NCI-H2081 (cell line): ENCODE measurements at regions not wholly inside any gene's neighbourhood (a gene's known extent, or its start where the extent isn't known, plus 50 kb on each side); places are given as distances from the start of the nearest gene placed in this dataset.

Source experiments
- DNase-seq, 2 experiments: peaks; one replicate each; lab custom pipeline; 2025; lab: John Stamatoyannopoulos, UW

DNA sequence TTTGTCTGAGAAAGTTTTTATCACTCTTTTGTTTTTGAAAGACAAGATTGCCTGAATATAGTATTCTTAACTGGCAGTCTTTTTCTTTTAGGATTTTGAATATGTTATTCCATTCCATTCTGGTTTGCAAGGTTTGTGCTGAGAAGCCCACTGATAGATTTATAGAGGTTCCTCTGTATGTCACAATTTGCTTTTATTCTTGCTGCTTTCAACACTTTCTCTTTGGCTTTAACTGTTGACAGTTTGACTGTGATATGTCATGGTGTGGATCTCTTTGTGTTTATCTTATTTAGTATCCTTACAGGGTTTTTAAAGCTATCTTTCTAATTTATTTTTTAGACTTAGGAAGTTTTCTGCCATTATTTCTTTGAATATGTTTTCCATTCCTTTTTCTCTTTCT is 331.2 kb upstream of the ATP11B start:
- no peak for DNase-seq

DNA sequence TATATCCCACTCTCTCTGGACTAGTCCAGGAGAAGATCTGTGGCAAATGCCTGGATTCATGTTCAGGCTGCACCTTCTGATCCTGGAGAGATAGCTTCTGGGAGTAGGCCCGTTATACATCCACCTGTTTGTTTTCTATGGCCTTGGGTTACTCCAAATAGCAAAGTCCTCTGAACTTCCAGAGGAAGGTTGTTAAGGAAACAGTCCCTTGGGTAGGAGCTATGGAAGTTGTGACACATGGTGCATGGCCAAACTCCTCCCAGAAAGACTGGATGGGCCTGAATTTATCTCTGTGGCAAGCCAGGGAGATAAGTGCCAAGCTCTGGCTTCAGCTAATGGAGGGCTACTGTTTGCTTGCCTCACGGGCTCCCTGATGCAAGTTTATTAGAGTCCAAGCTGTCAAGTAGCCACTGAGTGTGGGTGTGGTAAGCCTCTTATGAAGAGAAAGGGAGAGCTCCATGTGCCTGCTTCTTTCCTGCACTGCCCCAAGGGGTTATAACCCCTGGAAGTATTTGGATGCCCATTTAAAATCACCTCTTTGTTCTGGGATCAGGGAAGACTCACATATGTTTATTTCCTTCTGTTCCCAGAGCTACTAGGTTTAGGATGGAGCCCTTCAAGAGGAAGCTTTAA is 328.7 kb upstream of the ATP11B start:
- no peak for DNase-seq

DNA sequence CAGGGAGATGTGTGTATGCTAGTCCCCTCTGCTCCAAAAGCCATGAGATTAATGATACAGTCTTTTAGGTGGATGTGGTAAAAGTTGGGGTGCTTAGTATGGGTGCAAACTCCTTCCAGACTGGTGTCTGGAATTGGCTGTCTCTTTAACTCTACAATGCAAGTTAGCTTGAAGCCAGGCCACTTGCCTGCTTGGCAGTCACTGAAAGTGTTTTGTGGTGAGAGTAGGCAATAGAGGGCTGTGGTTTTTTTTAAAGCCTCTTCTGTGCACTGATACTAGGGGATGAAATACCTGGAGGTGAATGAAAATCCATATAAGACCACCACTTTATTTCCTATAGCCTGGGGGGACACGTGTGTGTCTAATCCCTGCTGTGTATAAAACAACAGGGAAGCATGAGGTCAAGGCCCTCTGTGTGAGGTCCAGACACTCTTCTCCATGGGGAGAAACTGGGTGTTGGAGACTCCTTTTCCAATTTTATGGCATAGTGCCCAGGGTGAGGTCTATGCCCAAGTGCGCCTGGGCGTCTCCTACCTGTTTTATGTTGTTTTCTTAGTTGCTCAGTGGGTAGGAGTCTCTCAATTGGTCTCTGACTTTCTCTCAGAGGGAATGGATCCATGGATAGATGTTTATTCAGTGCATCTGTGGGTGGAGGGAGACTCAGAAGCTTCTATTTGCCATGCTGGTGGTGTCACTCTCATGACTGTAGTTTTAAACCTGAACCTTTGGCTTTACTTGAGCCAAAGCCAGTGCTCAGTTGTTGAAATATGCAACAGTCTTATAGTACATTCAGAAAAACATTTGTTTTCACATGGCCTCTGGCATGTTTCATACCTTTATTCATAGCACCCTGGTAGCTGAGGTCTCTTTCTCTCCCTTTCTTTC is 327.8 kb upstream of the ATP11B start:
- peak in 1 of 2 experiments; percentile 32 for DNase-seq

DNA sequence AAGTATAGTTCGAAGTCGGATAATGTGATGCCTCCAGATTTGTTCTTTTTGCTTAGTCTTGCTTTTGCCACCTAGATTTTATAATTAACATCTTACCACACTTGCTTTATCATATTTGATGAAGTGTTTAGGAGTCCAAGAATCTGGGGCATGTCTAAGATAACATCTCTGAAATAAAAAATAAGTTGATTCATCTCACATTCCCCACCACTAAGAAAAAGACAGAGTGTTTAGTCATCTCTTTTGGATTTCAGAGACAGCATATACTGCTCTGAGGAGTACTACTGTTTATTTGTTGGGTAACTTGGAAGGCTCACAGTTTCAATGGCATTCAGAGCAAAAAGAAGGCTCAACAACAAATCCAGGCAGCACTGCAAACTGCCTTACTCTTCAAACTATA is 324.2 kb upstream of the ATP11B start:
- DNase-seq, result no peak

DNA sequence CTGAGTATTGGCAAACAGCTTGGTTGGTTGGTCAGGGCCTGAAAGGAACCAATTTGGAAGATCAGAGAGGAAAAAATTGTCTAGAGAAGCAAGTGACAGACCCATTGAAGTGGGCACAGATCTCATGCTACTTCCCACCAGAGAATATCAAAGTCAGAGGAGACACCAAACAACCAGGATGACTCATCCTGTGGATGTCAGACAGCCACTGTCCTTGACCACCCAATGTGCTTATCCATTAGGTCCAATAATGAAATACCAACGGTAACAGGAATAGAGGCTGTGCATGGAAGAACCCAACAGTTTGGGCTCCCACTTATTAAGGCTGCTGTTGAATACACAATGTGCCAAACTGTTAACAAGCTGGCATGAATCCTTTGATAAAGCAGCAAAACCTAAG is 323.1 kb upstream of the ATP11B start:
- DNase-seq, result no peak

DNA sequence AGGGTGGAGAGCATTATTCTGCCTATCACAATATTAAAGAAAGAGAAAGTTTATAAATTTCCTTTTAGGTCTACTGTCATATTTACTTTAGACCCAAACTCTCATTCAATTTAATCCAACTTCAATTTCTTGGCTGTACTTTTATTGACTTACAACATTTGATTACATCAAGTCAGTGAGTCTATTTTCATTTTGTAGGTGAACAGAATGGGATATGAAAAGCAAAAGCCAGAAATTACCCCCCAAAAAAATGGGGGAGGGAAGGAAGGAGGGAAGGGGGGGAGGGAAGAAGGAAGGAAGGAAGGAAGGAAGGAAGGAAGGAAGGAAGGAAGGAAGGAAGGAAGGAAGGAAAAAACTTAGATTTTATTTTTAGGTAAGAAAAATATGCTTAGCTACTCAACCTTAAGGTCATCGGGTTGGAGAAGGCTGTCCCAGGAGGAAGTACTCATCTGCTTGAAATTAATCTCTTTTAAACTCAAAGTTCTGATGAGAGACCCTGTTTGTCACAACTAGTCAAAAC is 320.1 kb upstream of the ATP11B start:
- DNase-seq, result no peak

DNA sequence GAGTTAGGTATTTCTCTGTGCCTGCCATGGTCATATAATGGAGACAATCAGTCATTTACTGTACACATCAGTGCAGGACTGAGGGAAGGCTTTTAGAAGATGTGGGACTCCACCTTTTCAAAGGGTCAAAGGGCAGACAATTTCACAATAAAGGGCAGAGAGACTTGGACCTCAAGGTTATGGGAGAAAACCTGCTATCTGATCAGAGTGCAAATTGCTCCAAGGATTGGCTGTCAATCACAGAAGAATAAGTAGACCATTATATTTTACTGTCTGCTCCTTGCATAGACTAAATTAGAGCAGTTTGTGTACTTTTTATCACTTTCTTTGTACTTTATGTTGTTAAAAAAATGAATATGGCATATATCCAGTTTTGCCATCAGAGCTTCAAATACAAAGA is 314.9 kb upstream of the ATP11B start:
- DNase-seq, result no peak

DNA sequence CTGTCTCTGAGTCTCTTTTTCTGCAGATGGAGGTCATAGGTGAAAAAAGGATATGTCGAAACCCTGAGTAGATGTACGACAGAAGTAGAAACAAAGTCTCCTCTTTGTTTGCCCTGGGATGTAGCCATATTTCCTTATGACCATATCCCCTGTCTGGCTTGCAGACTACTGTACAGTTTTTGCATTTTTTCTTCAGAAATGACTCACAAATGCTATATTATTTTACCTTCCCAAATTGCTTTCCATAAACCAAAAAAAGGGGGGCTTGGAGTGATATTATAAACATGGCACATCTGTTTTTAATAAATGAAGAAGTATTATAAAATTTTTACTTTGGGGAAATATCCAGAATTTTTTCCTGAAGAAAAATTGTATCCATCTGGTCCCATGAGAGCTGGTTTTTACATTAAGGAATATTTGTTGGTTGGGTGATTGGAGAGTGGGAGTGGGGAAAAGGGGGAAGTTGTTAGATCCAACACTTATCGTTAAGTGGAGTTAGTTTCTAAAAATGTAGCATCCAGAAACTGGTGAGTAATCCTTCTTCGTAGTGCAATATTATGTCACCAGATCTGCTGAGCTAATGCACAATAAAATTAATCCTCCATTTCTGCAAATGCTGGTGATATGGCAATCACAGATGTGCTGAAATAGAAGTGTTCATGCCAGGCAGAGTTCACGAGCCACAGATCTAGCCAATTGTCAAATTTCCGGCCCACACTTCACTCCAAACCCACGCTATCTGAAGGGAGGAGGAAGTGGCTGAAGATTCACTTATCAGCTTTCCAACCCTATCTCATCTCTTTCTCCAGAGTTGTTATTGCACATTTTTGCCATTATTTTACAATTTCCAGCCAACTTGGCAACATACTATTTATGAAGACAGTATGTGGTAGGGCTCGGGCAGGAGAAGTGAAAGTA is 313.6 kb upstream of the ATP11B start:
- no peak for DNase-seq

DNA sequence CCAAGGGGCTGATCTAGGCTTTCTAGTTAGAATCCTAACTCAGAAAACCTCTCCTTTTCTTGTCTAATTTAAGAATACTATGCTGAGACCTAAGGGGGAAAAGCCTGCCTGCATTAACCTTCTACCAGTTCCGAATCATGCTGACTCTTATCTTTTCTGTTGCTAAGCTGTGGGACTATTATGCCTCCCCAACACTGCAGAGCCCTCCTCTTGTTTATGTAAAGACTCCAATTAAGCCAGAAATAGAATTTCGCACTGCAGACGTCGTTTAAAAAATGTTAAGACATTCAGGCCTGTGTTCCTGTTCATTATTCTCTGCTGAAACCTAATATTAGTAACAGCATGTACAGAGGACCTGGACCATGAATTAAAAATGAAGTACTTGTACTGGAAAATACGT is 310.6 kb upstream of the ATP11B start:
- DNase-seq, result peak; percentile 48 to 72

DNA sequence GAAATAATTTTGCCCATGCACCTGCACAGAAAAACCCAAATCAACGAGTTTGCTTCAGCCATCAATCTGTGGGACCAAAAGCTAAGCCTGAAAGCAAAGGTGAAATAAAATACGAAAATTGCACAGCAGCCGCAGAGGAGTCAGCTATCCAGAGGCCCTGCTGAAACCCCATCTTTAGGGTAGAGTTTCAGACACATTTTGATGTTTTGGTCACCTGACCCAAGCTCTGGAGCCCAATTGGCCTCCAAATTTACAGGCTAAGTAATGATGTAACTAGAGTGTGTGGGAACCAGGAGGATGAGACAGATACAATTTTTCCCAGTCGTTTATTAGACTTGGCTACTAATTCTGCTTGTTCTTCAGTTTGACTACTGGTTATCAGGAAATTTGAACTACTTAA is 308.6 kb upstream of the ATP11B start:
- peak in 1 of 2 experiments; percentile 53 for DNase-seq

DNA sequence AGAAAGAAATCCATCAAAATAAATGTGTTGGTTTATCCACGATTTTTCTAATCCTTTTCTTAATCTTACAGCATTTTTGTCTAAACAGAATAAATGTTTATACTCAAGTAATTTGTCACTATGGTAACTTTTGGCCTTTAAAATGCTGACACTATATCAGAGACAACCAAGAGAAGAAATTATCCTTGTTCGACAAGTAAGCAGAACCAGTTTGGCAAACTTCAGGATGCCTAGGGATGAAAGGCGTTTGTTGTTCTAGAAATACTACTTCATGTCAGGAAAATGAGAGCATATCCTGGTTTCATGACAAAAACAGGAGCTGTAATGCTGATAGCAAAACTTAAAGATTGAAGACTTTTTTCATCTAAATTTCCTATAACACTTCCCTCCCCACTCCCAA is 308.0 kb upstream of the ATP11B start:
- no peak for DNase-seq

DNA sequence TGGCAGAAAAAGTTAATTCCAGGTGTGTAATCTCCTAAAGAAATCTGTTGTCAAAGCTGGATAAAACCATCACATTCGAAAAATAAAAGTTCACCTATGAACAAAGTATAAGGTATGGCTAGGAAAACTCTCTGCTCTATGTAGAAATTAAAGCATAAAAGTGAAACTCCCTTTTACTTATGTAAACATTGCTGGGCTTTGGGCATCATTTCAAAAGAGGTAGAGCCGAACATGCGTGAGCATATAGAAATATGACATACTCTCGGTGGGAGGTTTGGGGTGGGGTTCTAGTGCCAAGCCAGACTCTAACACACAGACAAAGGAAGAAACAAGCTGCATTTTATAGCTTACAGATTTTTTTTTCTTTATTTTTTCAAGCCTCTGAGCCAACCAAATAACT is 306.8 kb upstream of the ATP11B start:
- peak; percentile 72 to 84 for DNase-seq

DNA sequence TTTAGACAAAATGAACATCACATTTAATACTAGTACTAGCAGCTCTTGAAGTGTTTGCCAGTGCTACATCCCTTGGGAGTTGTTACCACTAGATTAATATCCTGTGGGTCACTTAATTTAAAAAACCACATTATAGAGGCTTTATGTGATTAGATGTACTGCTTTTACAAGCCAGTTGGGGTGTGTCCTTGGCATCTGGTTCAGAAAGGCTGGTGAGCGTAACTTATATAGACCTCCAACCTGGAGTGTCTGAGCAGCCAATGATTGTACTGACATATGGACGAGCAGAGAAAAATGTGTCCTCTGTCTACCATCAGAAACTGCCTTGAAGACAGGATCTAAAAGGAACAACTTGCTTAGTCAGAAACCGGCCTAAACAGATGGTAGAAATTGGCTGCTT is 306.2 kb upstream of the ATP11B start:
- peak; percentile 30 to 56 for DNase-seq

DNA sequence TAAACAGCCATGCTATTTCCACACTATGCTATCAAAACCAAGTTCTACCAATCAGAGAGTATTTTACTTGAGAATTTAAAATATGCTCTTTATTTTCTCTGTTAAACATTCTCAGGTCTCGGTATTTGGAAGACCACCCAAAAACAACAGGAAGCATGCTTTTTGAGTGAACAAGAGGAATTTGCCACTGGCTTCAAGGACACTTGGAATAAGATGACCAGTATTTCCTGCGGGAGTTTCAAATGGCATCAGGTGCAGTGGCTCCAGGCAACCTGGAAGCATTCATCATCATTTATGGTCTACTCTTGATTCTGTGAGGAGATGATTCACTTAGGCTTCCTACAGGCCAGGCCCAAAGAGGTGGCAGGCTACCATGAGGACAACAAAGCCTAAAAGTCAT is 305.7 kb upstream of the ATP11B start:
- DNase-seq, result no peak

DNA sequence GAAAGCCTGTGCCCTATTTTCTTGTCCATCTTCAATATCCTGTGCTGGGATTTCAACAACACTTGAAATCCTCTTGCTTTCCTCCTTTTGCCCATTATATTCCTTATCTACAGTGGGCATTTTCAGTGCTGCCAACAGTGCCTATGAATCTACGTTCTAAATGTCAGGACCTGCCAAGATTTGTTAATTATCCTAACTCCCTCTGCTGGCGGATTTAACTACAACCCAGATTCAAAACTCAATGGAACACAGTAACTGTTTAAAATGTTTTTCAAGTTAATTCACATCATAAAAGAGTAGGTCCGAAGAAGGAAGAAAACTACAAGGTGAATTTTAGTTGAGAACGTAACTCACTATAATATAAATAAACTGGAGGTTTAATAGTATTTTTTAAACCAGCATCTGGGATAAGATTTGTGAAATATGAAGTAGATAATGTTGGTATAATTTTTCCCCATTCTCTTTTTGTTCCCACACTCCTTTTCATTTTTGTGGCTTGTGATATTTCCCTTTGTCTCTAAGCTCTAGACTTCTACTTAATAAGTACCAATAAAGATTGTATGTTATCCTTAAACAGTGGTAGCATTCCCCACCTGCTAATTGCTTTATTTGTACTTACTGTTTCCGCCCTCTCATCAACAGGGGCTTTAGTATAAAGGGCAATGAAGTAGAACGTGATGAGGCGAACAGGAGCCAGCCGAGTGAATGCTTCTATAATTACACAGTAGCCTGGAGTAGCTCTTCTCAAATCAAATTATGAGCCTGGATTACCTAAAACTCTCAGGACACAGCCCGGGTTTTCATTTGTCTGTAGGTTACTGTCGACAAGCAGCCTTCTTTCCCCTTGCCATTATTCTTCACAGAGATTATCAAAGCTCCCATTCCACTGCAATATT is 302.5 kb upstream of the ATP11B start:
- peak; percentile 90 to 99 for DNase-seq

DNA sequence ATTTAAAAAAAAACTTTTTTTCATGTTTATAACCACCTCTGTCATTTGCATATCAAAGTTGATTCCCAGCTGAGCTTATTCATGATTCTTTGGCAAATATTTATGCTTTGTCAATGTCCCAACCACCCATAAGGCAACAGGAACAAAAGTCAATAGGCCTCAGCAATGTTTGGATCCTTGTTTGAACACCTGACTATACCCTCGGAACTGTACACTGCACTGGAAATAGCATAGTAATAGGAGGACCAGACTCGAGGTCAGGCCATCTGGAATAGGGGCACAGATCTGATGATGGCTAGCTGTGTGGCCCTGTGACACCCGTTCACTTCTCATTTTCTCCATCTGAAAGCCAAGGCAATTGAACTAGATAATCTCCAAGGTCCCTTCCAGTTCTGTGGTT is 301.7 kb upstream of the ATP11B start:
- DNase-seq, result peak; percentile 73 to 94

DNA sequence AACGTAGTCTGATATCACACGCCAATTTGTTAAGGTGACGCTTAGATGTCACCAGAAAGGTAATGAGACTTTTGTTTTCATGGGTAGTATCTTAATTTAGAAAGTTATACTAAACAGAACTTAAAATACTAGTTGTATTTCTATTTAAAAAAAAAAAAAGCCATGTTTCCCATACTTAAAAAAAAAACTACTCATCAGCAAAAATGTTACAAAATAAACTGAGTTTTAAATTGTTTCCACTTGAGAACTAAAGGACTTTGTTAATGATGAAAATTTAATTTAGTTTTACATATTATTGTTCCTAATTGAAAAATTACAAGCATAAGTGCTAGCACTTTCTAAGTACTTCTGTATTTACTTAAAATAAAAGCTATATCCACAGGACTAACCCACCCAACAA is 300.8 kb upstream of the ATP11B start:
- DNase-seq, result no peak

DNA sequence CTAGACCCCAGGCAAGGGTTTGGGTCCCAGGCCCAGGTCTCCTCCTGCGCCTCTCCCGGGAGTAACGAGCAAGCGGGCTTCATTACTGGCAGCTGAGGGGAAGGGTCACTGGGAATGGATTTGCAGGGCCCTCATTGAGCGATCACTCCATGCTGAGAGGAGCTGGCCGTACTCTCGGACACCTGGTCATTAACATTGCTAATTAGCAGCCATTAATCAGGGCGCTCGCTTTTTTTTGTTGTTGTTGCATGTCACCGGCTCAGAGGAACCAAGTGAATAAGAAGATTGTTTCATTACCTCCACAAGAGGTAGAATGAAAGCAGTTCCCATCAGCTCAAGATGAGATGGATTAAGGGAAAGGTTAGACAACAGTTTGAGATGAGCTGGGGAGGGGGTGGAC is 293.0 kb upstream of the ATP11B start:
- DNase-seq, result no peak

DNA sequence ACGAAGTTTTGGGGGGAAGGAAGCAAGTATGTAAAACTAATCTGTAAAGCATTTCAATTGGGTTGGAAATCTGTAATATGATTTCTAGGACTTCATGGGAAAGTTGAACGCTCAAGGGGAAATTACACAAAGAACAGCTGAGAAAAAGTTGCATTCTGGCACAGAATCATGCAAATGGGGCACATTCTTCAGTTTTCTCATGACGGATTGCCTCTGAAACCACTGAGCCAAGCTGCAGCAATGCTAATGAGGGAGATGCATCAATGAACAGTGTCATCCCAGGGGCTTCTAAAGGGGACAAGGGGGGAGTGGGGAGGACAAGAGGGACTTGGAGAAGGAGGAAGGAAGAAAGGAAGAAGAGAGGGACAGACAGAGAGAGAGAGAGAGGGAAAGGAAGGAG is 291.4 kb upstream of the ATP11B start:
- DNase-seq, result no peak

DNA sequence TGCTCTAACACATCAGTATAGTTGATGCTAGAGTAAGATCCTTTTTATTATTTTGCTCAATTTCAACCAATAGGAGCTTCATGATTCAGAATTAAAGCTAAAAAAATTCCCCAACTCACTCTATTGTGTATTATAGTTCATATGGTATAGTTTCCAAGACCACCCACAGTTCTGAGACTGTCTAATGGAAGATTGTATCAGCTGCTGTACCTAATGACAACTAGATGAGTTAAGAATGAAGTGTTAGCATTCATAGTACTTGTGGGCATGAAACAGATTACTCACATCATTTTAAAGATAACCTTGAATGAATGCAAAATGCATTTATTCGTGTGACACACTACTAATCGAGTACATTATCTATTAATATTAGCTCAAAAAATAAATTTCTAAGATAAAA is 289.9 kb upstream of the ATP11B start:
- no peak for DNase-seq
